SK-N-MC (cell line): ENCODE measurements at regions not wholly inside any gene's neighbourhood (a gene's known extent, or its start where the extent isn't known, plus 50 kb on each side); places are given as distances from the start of the nearest gene placed in this dataset.

Experiments used
- DNase-seq: peaks from one replicate; pipeline ENCODE4 v3.0.0-alpha.2; 2011; ENCODE audit warnings: low read depth, low spot score
- H3K27ac ChIP-seq: fragments of 200-600 bp; sonication (generic); 2 replicates; pipeline ENCODE4 v1.5.1; 2016; ENCODE audit warnings: mixed run types
- H3K36me3 ChIP-seq: fragments of 200-600 bp; sonication (generic); 2 replicates; pipeline ENCODE4 v1.6.1; 2017; ENCODE audit warnings: antibody characterized with exemption, low read length, mixed read lengths; ENCODE audit not compliant: insufficient read depth
- H3K4me3 ChIP-seq: fragments of 200-600 bp; sonication (generic); 2 replicates; pipeline ENCODE4 v1.5.1; 2016
- H3K9ac ChIP-seq: fragments of 200-600 bp; sonication (generic); 2 replicates; pipeline ENCODE4 v1.8.0; 2017; ENCODE audit warnings: mixed run types, mixed read lengths; ENCODE audit not compliant: insufficient read length
- H3K9me3 ChIP-seq: fragments of 200-600 bp; sonication (generic); 2 replicates; pipeline ENCODE4 v1.6.1; 2017; ENCODE audit warnings: low read depth, mild to moderate bottlenecking, antibody characterized with exemption, low read length, moderate library complexity, mixed read lengths
- EZH2 ChIP-seq: fragments of 200-600 bp; sonication (generic); IDR thresholded peaks from one replicate; pipeline ENCODE4 v1.6.1; 2017; ENCODE audit warnings: antibody characterized with exemption
- FOXP2 ChIP-seq: optimal IDR thresholded peaks from 2 replicates; pipeline ENCODE3; 2011; ENCODE audit warnings: mild to moderate bottlenecking, moderate library complexity; ENCODE audit not compliant: insufficient read depth; ENCODE audit errors: extremely low read length, control extremely low read depth
- POLR2AphosphoS5 ChIP-seq: IDR thresholded peaks from 2 replicates; pipeline ENCODE4 v1.6.1; 2012; ENCODE audit warnings: mild to moderate bottlenecking, low read depth, low read length, borderline replicate concordance

- no peak overlapping the region for H3K9ac ChIP-seq
- H3K27ac ChIP-seq = no peak overlapping the region
- no peak for DNase-seq
- H3K4me3 ChIP-seq = no peak overlapping the region
- TF ChIP-seq POLR2AphosphoS5 = no peak
- H3K9me3 ChIP-seq = no peaks in the 10 kb centered on the region
- H3K36me3 ChIP-seq = no peaks in the 10 kb centered on the region
Measured at GRCh38 chr1:87810166-87810565, 481.5 kb downstream of the LMO4 start.

- Histone ChIP-seq H3K9ac (no peak overlapping the region), H3K4me3 (no peak overlapping the region), H3K9me3 (no peaks in the 10 kb centered on the region), H3K27ac (peak overlapping the region; percentile 63; the same call in 1 of the 2 replicates), H3K36me3 (no peaks in the 10 kb centered on the region)
- DNase-seq = peak; percentile 20
- TF ChIP-seq EZH2 (no peak), POLR2AphosphoS5 (no peak), FOXP2 (no peak)
Measured at GRCh38 chr1:87812871-87813577, 484.3 kb downstream of the LMO4 start.

- Histone ChIP-seq H3K4me3 (no peak overlapping the region), H3K36me3 (no peaks in the 10 kb centered on the region), H3K9me3 (no peaks in the 10 kb centered on the region), H3K27ac (no peak overlapping the region), H3K9ac (no peak overlapping the region)
- no peak for TF ChIP-seq EZH2
- no peak for TF ChIP-seq POLR2AphosphoS5
- no peak for TF ChIP-seq FOXP2
- DNase-seq = no peak
Measured at GRCh38 chr1:87814573-87814972, 485.9 kb downstream of the LMO4 start.

DNA sequence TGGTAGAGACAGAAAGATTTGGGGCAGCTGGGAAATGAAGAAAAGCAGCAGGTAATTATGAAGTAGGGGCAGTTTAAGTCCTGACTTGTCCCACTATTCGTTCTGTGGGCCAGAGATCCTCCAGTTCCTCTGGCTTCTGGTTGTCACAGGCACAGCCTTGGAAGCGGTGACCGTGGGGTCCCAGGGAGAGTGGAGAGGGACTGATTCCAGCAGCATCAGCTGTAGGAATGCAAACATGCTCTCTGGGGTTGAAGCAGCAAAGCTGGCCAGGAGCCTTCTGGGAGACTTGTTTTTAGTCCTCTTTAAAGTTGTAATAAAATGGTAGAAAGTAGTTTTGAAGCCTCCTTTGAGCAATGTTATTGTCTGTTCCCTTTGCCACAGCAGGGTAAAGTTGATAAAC is 488.0 kb downstream of the LMO4 start:
- Histone ChIP-seq H3K36me3 (no peaks in the 10 kb centered on the region), H3K27ac (no peak overlapping the region), H3K9me3 (no peaks in the 10 kb centered on the region), H3K4me3 (no peak overlapping the region), H3K9ac (no peak overlapping the region)
- TF ChIP-seq EZH2 (no peak), POLR2AphosphoS5 (no peak), FOXP2 (no peak)
- DNase-seq = no peak

GRCh38 chr1:87820668-87821334 is 492.1 kb downstream of the LMO4 start:
- Histone ChIP-seq H3K27ac (no peak overlapping the region), H3K9ac (no peak overlapping the region), H3K4me3 (no peak overlapping the region), H3K9me3 (no peaks in the 10 kb centered on the region), H3K36me3 (no peaks in the 10 kb centered on the region)
- no peak for TF ChIP-seq FOXP2
- TF ChIP-seq POLR2AphosphoS5 = no peak
- TF ChIP-seq EZH2 = no peak
- no peak for DNase-seq

- TF ChIP-seq EZH2 (no peak), POLR2AphosphoS5 (no peak), FOXP2 (no peak)
- no peaks in the 10 kb centered on the region for H3K36me3 ChIP-seq
- H3K9ac ChIP-seq = no peak overlapping the region
- no peak overlapping the region for H3K27ac ChIP-seq
- no peak overlapping the region for H3K4me3 ChIP-seq
- no peak for DNase-seq
- no peaks in the 10 kb centered on the region for H3K9me3 ChIP-seq
Measured at GRCh38 chr1:87821335-87821697, 492.6 kb downstream of the LMO4 start.

DNA sequence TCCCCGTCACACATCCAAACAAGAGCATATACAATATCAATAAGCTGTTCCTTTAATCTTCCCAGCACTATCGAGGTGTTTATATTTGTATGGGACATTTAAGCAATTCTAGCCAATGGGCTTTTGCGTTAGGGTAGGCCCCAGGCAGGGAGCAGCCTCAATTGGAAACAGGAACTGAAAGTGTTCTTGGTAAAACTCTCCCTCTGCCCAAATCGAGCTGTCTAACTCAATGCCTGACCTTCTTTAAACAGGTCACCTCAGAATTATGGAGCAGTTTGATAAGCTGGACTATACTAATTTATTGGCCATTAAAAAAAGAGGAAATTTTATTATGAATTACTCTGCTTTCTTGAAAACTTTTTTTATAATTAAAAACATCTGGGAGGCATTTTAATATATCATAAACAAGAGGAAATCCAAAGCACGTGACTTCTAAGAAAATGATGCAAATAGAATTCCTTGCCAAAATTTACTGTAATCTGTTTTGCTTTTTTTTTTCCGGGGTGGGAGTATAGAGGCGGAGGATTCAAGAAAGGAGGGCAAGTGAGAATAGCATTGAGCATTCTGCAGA is 498.1 kb downstream of the LMO4 start:
- H3K36me3 ChIP-seq = no peaks in the 10 kb centered on the region
- H3K9ac ChIP-seq = peak overlapping the region; percentile 72
- peak overlapping the region; percentile 92 for H3K27ac ChIP-seq
- DNase-seq = peak; percentile 86
- no peaks in the 10 kb centered on the region for H3K9me3 ChIP-seq
- H3K4me3 ChIP-seq = peak overlapping the region; percentile 72
- TF ChIP-seq POLR2AphosphoS5 (peak; percentile 13; the same call in 1 of the 2 replicates), FOXP2 (no peak)

- TF ChIP-seq FOXP2 = no peak
- TF ChIP-seq EZH2 = no peak
- TF ChIP-seq POLR2AphosphoS5 = no peak
- DNase-seq = no peak
- Histone ChIP-seq H3K36me3 (no peaks in the 10 kb centered on the region), H3K27ac (no peak overlapping the region), H3K9ac (no peak overlapping the region), H3K9me3 (no peaks in the 10 kb centered on the region), H3K4me3 (no peak overlapping the region)
Measured at GRCh38 chr1:87829360-87829759, 500.7 kb downstream of the LMO4 start.
